SK-N-SH (cell line): ENCODE measurements at regions not wholly inside any gene's neighbourhood (a gene's known extent, or its start where the extent isn't known, plus 50 kb on each side); places are given as distances from the start of the nearest gene placed in this dataset.
A peak's percentile ranks its signal among the peaks of the same experiment; 100 is the strongest.

ENCODE experiments used
- CTCF ChIA-PET: fragments of 300-600, 350-600 bp; formaldehyde crosslinking; extraction: SDS; loops from one replicate; lab custom pipeline; 2021; lab: Yijun Ruan, JAX
- POLR2A ChIA-PET: fragments of 350-600 bp; sonication (Branson Sonifier 250); formaldehyde crosslinking; extraction: SDS; loops from one replicate; lab custom pipeline; 2020; ENCODE audit warnings: antibody characterized with exemption, inconsistent platforms; lab: Yijun Ruan, JAX
- DNase-seq: peaks from one replicate; pipeline ENCODE4 v3.0.0; 2012
- H2AFZ ChIP-seq: fragments of 200-600 bp; sonication (generic); 2 replicates; pipeline ENCODE4 v1.8.1; 2016; ENCODE audit warnings: antibody characterized with exemption, mild to moderate bottlenecking, low read depth
- H3F3A ChIP-seq: fragments of 200-600 bp; sonication (generic); replicated peaks from 2 replicates; pipeline ENCODE3; 2016; ENCODE audit warnings: antibody characterized with exemption, mild to moderate bottlenecking; ENCODE audit not compliant: insufficient read depth
- H3K27ac ChIP-seq, 2 experiments: fragments of 200-500 bp in 1 of 2; fragments of 200-600 bp in 1 of 2; sonication (Bioruptor generic) in 1 of 2; sonication (generic), shearing (Covaris generic) in 1 of 2; 2 replicates each; pipeline versions ENCODE4 v1.5.1 to v1.6.1; 2014 to 2016; ENCODE audit warnings: low read depth in 2 of 2, inconsistent platforms in 1 of 2, low read length in 1 of 2, mild to moderate bottlenecking in 1 of 2, mixed read lengths in 1 of 2
- H3K27me3 ChIP-seq: fragments of 200-600 bp; sonication (generic), shearing (Covaris generic); 2 replicates; pipeline ENCODE4 v1.6.1; 2016; ENCODE audit warnings: mixed run types; ENCODE audit not compliant: insufficient read depth
- H3K36me3 ChIP-seq, 2 experiments: fragments of 200-500 bp in 1 of 2; fragments of 200-600 bp in 1 of 2; sonication (Bioruptor generic) in 1 of 2; sonication (generic) in 1 of 2; replicated peaks in 1 of 2; 2 replicates each; pipeline versions ENCODE3 to v1.5.1; 2014 to 2016; ENCODE audit warnings: low read length in 1 of 2, mild to moderate bottlenecking in 1 of 2; ENCODE audit not compliant: insufficient read depth in 2 of 2, control insufficient read depth in 1 of 2
- H3K4me1 ChIP-seq, 2 experiments: fragments of 200-500 bp in 1 of 2; fragments of 200-600 bp in 1 of 2; sonication (Bioruptor generic) in 1 of 2; sonication (generic), shearing (Covaris generic) in 1 of 2; 2 replicates each; pipeline versions ENCODE4 v1.5.1 to v1.6.1; 2014 to 2016; ENCODE audit warnings: low read depth in 1 of 2, low read length in 1 of 2, mixed run types in 1 of 2; ENCODE audit not compliant: insufficient read depth in 2 of 2, control insufficient read depth in 1 of 2
- H3K4me2 ChIP-seq: fragments of 200-600 bp; sonication (generic), shearing (Covaris generic); 2 replicates; pipeline ENCODE4 v1.6.1; 2017; ENCODE audit warnings: mixed run types
- H3K4me3 ChIP-seq, 2 experiments: fragments of 200-500 bp in 1 of 2; fragments of 200-600 bp in 1 of 2; sonication (Bioruptor generic) in 1 of 2; sonication (generic), shearing (Covaris generic) in 1 of 2; 2 replicates each; pipeline versions ENCODE4 v1.5.1 to v1.8.1; 2014 to 2016; ENCODE audit warnings: low read depth in 2 of 2, inconsistent platforms in 1 of 2, low read length in 1 of 2, mild to moderate bottlenecking in 1 of 2, mixed read lengths in 1 of 2, moderate library complexity in 1 of 2
- H3K79me2 ChIP-seq: fragments of 200-600 bp; sonication (generic); 2 replicates; pipeline ENCODE4 v1.8.1; 2017; ENCODE audit warnings: mild to moderate bottlenecking; ENCODE audit not compliant: insufficient read depth
- H3K9ac ChIP-seq: fragments of 200-600 bp; sonication (generic); 2 replicates; pipeline ENCODE4 v1.6.1; 2017; ENCODE audit warnings: mixed run types
- H3K9me2 ChIP-seq: fragments of 200-600 bp; sonication (generic); 2 replicates; pipeline ENCODE4 v1.6.1; 2017; ENCODE audit warnings: mixed run types
- H3K9me3 ChIP-seq: fragments of 200-600 bp; sonication (generic); 2 replicates; pipeline ENCODE4 v1.6.1; 2017; ENCODE audit warnings: mixed run types, mild to moderate bottlenecking, moderate library complexity
- H4K20me1 ChIP-seq: fragments of 200-600 bp; sonication (generic); 2 replicates; pipeline ENCODE4 v1.6.1; 2017; ENCODE audit warnings: mild to moderate bottlenecking, mixed run types; ENCODE audit not compliant: insufficient read depth
- ELF1 ChIP-seq: IDR thresholded peaks from 2 replicates; pipeline ENCODE4 v1.4.0; 2012
- FOXJ3 ChIP-seq: sonication (generic); formaldehyde crosslinking; IDR thresholded peaks from 2 replicates; pipeline ENCODE4 v1.5.1; 2020; ENCODE audit warnings: mild to moderate bottlenecking, missing genetic modification reagents
- GABPA ChIP-seq: IDR thresholded peaks from 2 replicates; pipeline ENCODE4 v1.4.0; 2012; ENCODE audit warnings: low read depth, mild to moderate bottlenecking
- GATA2 ChIP-seq: sonication (generic); formaldehyde crosslinking; IDR thresholded peaks from 2 replicates; pipeline ENCODE4 v1.5.0; 2020; ENCODE audit warnings: mild to moderate bottlenecking, missing genetic modification reagents
- JUND ChIP-seq: IDR thresholded peaks from 2 replicates; pipeline ENCODE4 v1.4.0; 2012
- MAX ChIP-seq: IDR thresholded peaks from 2 replicates; pipeline ENCODE4 v1.4.0; 2012; ENCODE audit warnings: low read depth
- NFIC ChIP-seq: IDR thresholded peaks from 2 replicates; pipeline ENCODE4 v1.4.0; 2012; ENCODE audit warnings: borderline replicate concordance
- NRF1 ChIP-seq: IDR thresholded peaks from 2 replicates; pipeline ENCODE4 v1.6.1; 2012; ENCODE audit warnings: low read depth, mild to moderate bottlenecking, low read length
- RFX5 ChIP-seq: IDR thresholded peaks from 2 replicates; pipeline ENCODE4 v1.6.1; 2012; ENCODE audit warnings: mild to moderate bottlenecking, improper control_type of control experiment, low read length
- RXRA ChIP-seq: IDR thresholded peaks from 2 replicates; pipeline ENCODE4 v1.4.0; 2012; ENCODE audit warnings: low read depth, mild to moderate bottlenecking, borderline replicate concordance
- SMC3 ChIP-seq: IDR thresholded peaks from 2 replicates; pipeline ENCODE4 v1.6.1; 2012; ENCODE audit warnings: low read depth, low read length, improper control_type of control experiment
- TCF12 ChIP-seq: IDR thresholded peaks from 2 replicates; pipeline ENCODE4 v1.4.0; 2012
- TEAD4 ChIP-seq: IDR thresholded peaks from 2 replicates; pipeline ENCODE4 v1.4.0; 2012; ENCODE audit warnings: mild to moderate bottlenecking, borderline replicate concordance; ENCODE audit not compliant: insufficient read depth
- USF2 ChIP-seq: fragments of 150-350 bp; IDR thresholded peaks from 2 replicates; pipeline ENCODE4 v1.6.1; 2017; ENCODE audit warnings: antibody characterized with exemption, low read length, low read depth, borderline replicate concordance
- YY1 ChIP-seq: IDR thresholded peaks from 2 replicates; pipeline ENCODE4 v1.4.0; 2012; ENCODE audit warnings: low read depth, mild to moderate bottlenecking
- ZBTB33 ChIP-seq: IDR thresholded peaks from 2 replicates; pipeline ENCODE4 v1.4.0; 2012; ENCODE audit warnings: low read depth, borderline replicate concordance
- WGBS: methylation state at CpG from one replicate; pipeline ENCODE4 v1.1.6; 2017; ENCODE audit warnings: low lambda C conversion rate; 5-methylcytosine and 5-hydroxymethylcytosine counted together
- TF ChIP-seq, protein P1 (sequence below): IDR thresholded peaks from 2 replicates; pipeline ENCODE4 v1.4.0; 2012; ENCODE audit warnings: low read depth, borderline replicate concordance
- TF ChIP-seq, protein P2 (sequence below): IDR thresholded peaks from 2 replicates; pipeline ENCODE4 v1.6.1; 2012; ENCODE audit warnings: mild to moderate bottlenecking, low read depth, low read length, moderate library complexity

DNA sequence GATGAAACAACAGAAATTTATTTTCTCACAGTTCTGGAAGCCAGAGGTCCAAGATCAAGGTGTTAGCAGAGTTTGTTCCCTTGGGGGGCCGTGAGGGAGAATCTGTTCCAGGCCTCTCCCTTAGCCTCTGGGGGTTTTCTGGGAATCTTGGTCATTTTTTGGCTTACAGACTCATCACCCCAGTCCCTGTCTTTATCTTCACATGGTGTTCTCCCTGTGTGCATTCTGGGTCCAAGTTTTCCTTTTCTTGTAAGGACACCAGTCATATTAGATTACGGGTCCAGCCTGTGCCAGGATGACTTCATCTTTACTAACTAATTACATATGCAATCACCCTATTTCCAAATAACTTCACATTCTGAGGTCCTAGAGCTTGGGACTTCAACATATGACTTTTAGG, 292.5 kb upstream of the TRIB2 start:
- CTCF ChIA-PET: interaction anchor here (1.0 to 2.4 kb wide), 2 partner anchors 29 to 292 kb away, joined by 3 to 8 read pairs; partner anchors contain the start of gene TRIB2
- Histone ChIP-seq H3K36me3 (no peaks in the 10 kb centered on the region), H3K4me3 (no peak overlapping the region), H2AFZ (no peak overlapping the region), H3K4me1 (peaks cover 0 to 6% of the 10 kb centered on the region in 2 experiments; a peak in 2 of 4 replicates), H3K4me2 (no peak overlapping the region), H3K79me2 (no peaks in the 10 kb centered on the region), H3K27me3 (no peaks in the 10 kb centered on the region), H3K9me2 (no peaks in the 10 kb centered on the region), H3F3A (no peaks in the 10 kb centered on the region), H4K20me1 (no peaks in the 10 kb centered on the region), H3K9ac (no peak overlapping the region), H3K9me3 (no peaks in the 10 kb centered on the region), H3K27ac (no peak overlapping the region)
- POLR2A ChIA-PET: no interaction called here
- 73% methylated on average over 2 of the region's 2 CpGs for WGBS
- peak; percentile 24; the same call in 1 of the 2 replicates for TF ChIP-seq TCF12
- TF ChIP-seq JUND: no peak
- no peak for DNase-seq

DNA sequence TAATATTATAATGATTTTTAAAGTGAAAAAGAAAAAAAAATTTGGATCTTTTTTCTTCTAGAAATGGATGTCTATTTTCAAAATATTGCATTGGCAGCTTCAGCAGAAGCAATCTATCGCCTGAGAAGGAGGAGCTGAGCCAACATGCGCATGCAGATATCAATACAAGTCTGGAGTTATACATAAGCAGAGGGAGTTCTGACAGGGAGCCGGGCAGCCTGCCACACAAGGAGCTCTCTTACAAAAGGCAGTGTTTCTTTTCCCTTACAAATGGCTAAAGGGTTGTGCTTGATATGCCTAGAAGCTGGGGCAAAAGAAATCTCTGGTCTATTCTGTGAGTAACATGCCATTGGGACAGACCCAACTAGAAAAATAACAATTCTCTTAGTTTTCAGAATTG, 291.9 kb upstream of the TRIB2 start:
- Histone ChIP-seq H3K79me2 (no peaks in the 10 kb centered on the region), H3K4me1 (peaks cover 0 to 12% of the 10 kb centered on the region in 2 experiments; a peak in 2 of 4 replicates), H3K9ac (no peak overlapping the region), H3K27ac (no peak overlapping the region), H3K4me3 (no peak overlapping the region), H3F3A (no peaks in the 10 kb centered on the region), H3K36me3 (no peaks in the 10 kb centered on the region), H4K20me1 (no peaks in the 10 kb centered on the region), H3K27me3 (no peaks in the 10 kb centered on the region), H3K4me2 (no peak overlapping the region), H3K9me2 (no peaks in the 10 kb centered on the region), H2AFZ (no peak overlapping the region)
- ChIA-PET POLR2A (interaction anchor here (0.7 kb wide), 1 partner anchor 66 kb away, joined by 3 read pairs; no protein-coding TSS in a partner anchor), CTCF (interaction anchor here (0.8 to 2.4 kb wide), 5 partner anchors 10 to 583 kb away, joined by 3 to 10 read pairs (median 3); partner anchors contain the start of gene TRIB2)
- WGBS: 76% methylated on average over 3 of the region's 3 CpGs
- DNase-seq: no peak
- TF ChIP-seq SMC3 (no peak), NFIC (no peak), ELF1 (no peak), TEAD4 (no peak), RFX5 (no peak), GATA2 (no peak), MAX (no peak), RXRA (no peak), ZBTB33 (no peak), YY1 (no peak), USF2 (no peak), NRF1 (no peak), FOXJ3 (CRISPR knock-in tag) (no peak), GABPA (no peak)
- TF ChIP-seq, protein P1, sequence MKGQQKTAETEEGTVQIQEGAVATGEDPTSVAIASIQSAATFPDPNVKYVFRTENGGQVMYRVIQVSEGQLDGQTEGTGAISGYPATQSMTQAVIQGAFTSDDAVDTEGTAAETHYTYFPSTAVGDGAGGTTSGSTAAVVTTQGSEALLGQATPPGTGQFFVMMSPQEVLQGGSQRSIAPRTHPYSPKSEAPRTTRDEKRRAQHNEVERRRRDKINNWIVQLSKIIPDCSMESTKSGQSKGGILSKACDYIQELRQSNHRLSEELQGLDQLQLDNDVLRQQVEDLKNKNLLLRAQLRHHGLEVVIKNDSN: no peak
- TF ChIP-seq, protein P2, sequence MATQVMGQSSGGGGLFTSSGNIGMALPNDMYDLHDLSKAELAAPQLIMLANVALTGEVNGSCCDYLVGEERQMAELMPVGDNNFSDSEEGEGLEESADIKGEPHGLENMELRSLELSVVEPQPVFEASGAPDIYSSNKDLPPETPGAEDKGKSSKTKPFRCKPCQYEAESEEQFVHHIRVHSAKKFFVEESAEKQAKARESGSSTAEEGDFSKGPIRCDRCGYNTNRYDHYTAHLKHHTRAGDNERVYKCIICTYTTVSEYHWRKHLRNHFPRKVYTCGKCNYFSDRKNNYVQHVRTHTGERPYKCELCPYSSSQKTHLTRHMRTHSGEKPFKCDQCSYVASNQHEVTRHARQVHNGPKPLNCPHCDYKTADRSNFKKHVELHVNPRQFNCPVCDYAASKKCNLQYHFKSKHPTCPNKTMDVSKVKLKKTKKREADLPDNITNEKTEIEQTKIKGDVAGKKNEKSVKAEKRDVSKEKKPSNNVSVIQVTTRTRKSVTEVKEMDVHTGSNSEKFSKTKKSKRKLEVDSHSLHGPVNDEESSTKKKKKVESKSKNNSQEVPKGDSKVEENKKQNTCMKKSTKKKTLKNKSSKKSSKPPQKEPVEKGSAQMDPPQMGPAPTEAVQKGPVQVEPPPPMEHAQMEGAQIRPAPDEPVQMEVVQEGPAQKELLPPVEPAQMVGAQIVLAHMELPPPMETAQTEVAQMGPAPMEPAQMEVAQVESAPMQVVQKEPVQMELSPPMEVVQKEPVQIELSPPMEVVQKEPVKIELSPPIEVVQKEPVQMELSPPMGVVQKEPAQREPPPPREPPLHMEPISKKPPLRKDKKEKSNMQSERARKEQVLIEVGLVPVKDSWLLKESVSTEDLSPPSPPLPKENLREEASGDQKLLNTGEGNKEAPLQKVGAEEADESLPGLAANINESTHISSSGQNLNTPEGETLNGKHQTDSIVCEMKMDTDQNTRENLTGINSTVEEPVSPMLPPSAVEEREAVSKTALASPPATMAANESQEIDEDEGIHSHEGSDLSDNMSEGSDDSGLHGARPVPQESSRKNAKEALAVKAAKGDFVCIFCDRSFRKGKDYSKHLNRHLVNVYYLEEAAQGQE: no peak
- TF ChIP-seq, all 33 proteins: peak for 0
- H3K9me3 ChIP-seq: no peaks in the 10 kb centered on the region
